H1 (cell line): ENCODE measurements at regions not wholly inside any gene's neighbourhood (a gene's known extent, or its start where the extent isn't known, plus 50 kb on each side); places are given as distances from the start of the nearest gene placed in this dataset.

ENCODE experiments used
- CREB1 ChIP-seq: IDR thresholded peaks from 2 replicates; pipeline ENCODE4 v1.6.1; 2012; ENCODE audit warnings: inconsistent platforms
- CTCF ChIP-seq, 3 experiments: IDR thresholded peaks; 1 replicate in 2 of 3; 2 replicates in 1 of 3; pipeline versions ENCODE4 v1.5.1 to v1.6.1; 2011; ENCODE audit warnings: low read length in 3 of 3, mild to moderate bottlenecking in 3 of 3, inconsistent platforms in 2 of 3, low read depth in 1 of 3, moderate library complexity in 1 of 3; ENCODE audit not compliant: insufficient read depth in 1 of 3; ENCODE audit errors: control extremely low read depth in 1 of 3
- EP300 ChIP-seq, 2 experiments: IDR thresholded peaks; 1 replicate in 1 of 2; 2 replicates in 1 of 2; pipeline ENCODE4 v1.6.1; 2011 to 2012; ENCODE audit warnings: low read depth in 2 of 2, low read length in 2 of 2, mild to moderate bottlenecking in 2 of 2, borderline replicate concordance in 1 of 2, inconsistent platforms in 1 of 2, moderate library complexity in 1 of 2
- JUN ChIP-seq: IDR thresholded peaks from 2 replicates; pipeline ENCODE4 v1.6.1; 2011; ENCODE audit warnings: low read depth, mild to moderate bottlenecking, improper control_type of control experiment, low read length
- MAX ChIP-seq: IDR thresholded peaks from 2 replicates; pipeline ENCODE4 v1.6.1; 2012; ENCODE audit warnings: inconsistent platforms

GRCh38 chr6:84872996-84873723 is 108.8 kb upstream of the TBX18 start:
- TF ChIP-seq EP300 (IDR thresholded peaks at IDR 0.05; ENCODE audit: borderline replicate concordance in 1 of 2, low read depth in 2 of 2, low read length in 2 of 2) (no peak), CTCF (IDR thresholded peaks at IDR 0.05; ENCODE audit: control extremely low read depth in 1 of 3, insufficient read depth in 1 of 3, low read depth in 1 of 3, low read length in 3 of 3) (no peak), JUN (no peak), CREB1 (no peak), MAX (no peak)
